GM18951 (cell line): ENCODE measurements at regions not wholly inside any gene's neighbourhood (a gene's known extent, or its start where the extent isn't known, plus 50 kb on each side); places are given as distances from the start of the nearest gene placed in this dataset.

Experiments
- POLR2A ChIP-seq: IDR thresholded peaks from 4 replicates; pipeline ENCODE4 v1.6.1; 2011; ENCODE audit warnings: mild to moderate bottlenecking; ENCODE audit not compliant: insufficient read length, insufficient read depth; ENCODE audit errors: extremely low read depth
- in situ Hi-C: fragments of 300-500 bp; cut with MboI; formaldehyde crosslinking; loops from one replicate; pipeline ENCODE4 v1.12.0; 2022; ENCODE audit warnings: low sequenced_read_pairs, mixed read lengths, inconsistent platforms; ENCODE audit not compliant: unreplicated experiment

- no peak for TF ChIP-seq POLR2A
- in situ Hi-C loops = no loop called here
These were observed 237.6 kb downstream of the ETS1 start for GRCh38 chr11:128349650-128350299.

DNA sequence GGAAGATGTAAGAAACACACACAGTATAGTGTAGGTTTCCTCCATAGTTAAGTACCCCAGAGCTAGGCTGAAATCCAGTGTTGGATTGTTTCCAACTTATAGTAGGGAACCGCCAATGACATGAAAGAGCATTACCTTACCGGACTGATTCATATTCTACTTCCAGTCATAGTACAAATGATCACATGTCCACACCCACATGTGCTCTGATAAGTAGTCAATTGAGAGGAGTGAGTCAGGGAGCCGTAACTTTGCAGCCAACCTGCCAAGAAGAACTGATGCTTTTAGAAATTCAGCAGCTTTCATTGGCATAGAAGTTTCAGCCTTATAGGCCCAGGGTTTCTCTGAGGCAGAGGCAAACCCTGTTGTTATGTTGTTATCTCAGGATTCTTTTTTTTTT, 240.6 kb downstream of the ETS1 start:
- in situ Hi-C loops = no loop called here
- TF ChIP-seq POLR2A = no peak

GRCh38 chr11:128345316-128345715, 242.0 kb downstream of the ETS1 start:
- in situ Hi-C loops = no loop called here
- TF ChIP-seq POLR2A = no peak

DNA sequence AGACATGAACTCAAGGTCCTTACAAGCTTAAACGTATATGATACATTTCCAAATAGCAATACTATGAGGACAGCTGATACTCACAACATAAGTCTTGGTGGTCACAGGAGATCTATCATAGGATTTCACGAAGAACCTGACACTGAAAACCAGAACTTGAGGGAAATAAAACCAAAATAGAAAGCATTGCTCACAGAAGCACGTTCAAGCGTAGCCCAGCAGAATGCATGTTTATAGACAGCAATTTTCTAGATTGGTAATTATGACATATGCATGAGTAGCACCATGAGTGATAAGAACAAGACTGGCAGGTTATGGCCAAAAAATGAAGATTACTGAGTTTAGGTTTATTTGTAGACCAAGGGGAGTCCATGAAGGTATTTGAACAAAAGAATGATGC, 243.5 kb downstream of the ETS1 start:
- in situ Hi-C loops = no loop called here

GRCh38 chr11:128343135-128343514, 244.2 kb downstream of the ETS1 start:
- no peak for TF ChIP-seq POLR2A
- in situ Hi-C loops = no loop called here

More for the DNA sequence above, 243.5 kb downstream of the ETS1 start:
- TF ChIP-seq POLR2A = no peak

- no peak for TF ChIP-seq POLR2A
- in situ Hi-C loops = no loop called here
These were observed 244.7 kb downstream of the ETS1 start for GRCh38 chr11:128342511-128343134.

GRCh38 chr11:128341280-128342248, 245.8 kb downstream of the ETS1 start:
- in situ Hi-C loops = no loop called here
- no peak for TF ChIP-seq POLR2A

DNA sequence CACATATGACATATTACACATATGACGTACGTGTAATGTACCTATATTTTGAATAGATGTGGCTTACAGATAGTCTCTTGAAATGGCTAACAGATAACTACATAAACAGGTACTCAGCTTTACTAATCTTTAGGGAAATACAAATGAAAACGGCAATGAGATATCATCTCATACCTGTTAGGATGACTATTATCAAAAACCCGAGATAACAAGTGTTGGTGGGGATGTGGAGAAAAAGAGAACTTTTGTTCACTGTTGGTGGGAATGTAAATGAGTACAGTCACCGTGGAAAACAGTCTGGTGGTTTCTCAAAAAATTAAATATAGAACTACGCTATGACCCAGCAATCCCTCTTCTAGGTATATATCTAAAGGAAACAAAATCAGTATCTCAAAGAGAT, 247.6 kb downstream of the ETS1 start:
- in situ Hi-C loops = no loop called here
- TF ChIP-seq POLR2A = no peak

DNA sequence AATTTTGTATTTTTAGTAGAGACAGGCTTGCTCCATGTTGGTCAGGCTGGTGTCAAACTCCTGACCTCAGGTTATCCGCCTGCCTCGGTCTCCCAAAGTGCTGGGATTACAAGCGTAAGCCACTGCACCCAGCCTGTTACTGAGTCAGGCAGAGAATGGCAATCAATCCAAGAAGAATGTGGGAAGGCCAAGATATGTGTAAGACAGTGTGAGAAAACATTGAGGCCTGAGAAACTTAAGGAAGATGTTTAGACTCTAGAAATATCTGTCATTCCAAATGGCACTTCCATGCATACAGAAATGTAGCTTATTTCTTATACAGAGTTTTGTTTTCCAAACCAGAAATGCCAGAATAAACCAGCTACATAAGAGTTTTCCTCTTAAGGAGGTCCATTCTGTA, 248.5 kb downstream of the ETS1 start:
- no peak for TF ChIP-seq POLR2A
- in situ Hi-C loops = no loop called here

DNA sequence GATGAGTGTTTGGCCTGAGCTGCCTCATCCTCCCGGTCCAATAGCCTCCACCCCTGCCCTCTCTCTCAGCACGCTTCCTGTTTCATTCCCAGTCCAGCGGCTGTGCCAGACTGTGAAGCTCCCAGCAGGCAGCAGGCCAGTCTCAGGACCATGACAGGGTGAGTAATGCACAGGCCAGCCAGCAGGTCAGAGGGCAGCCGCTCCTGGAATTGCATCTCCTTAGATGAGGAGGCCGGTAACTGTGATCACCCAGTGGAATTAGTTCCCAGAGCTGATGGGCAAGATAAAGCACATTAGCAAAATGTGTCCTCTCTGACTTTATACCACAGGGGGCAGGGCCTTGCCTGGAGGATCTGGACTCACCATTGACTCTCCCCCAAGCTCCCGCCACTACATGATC, 251.2 kb downstream of the ETS1 start:
- in situ Hi-C loops = no loop called here
- TF ChIP-seq POLR2A = no peak

DNA sequence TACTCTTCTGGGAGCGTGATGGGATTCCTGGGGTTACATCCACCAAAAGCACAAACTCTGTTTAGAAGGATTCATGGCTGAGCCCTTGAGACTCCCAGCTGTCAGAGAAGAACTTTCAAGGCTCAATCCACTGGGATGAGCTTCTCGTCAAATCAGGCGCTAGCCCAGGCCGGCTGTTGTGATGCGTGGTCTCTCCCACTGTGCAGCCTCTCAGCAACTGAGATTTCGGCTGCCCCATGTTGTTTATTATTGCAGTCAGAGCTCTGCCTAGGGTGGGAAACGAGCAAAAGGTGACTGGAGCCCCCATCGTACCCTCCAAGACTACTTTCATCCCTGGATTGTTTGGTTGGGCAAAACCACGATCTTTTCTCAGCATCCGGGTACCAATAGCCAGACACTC, 251.6 kb downstream of the ETS1 start:
- no peak for TF ChIP-seq POLR2A
- in situ Hi-C loops = no loop called here

DNA sequence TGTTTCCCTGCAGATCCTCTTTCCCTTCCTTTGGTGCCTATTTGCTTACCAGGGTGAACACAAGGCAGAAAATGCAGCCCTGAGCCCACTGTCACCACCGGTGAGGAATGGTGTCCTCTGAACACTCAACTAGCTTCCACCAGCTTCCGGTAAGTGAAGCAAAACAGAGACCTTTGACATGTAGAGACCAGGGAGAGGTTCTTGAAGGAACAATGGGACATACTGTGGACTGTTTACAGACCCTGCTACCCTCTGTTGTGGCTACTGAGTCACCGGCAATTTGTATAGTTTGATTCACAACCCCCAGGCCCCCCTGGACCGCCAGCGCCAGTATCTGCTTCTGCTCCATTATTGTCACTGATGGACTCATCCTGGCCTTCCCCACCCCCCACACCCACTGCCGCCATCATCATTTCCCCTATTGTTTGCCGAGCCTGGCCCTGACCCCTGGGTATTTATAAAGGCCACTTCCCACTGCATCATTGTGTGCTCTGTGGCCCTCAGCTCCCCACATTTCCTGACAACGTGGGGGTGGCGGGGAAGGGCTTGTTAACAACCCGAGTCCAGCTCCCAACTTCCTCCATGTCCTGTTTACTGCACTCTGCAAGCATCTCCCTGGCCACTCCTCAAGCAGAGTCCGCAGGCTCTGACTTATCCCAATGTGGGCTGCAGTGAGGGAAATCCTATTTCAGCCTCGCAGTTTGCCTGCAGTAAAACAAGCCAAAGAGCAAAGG, 252.9 kb downstream of the ETS1 start:
- no peak for TF ChIP-seq POLR2A
- in situ Hi-C loops = no loop called here

- TF ChIP-seq POLR2A = no peak
- in situ Hi-C loops = no loop called here
These were observed 256.0 kb downstream of the ETS1 start for GRCh38 chr11:128331317-128331716.
